Smooth muscle cell (in vitro differentiated cells): ENCODE measurements at regions not wholly inside any gene's neighbourhood (a gene's known extent, or its start where the extent isn't known, plus 50 kb on each side); places are given as distances from the start of the nearest gene placed in this dataset.

Experiments used
- DNase-seq: peaks from one replicate; lab custom pipeline; 2025; ENCODE audit not compliant: unreplicated experiment; lab: John Stamatoyannopoulos, UW
- H2AFZ ChIP-seq: fragments of 200-600 bp; sonication (generic); 2 replicates; pipeline ENCODE4 v1.6.0; 2016; ENCODE audit warnings: antibody characterized with exemption, low read depth, mild to moderate bottlenecking
- H3F3A ChIP-seq: fragments of 200-600 bp; sonication (generic); 2 replicates; pipeline ENCODE4 v1.6.0; 2017; ENCODE audit warnings: antibody characterized with exemption, low read depth
- H3K27ac ChIP-seq: fragments of 200-600 bp; sonication (generic); 2 replicates; pipeline ENCODE4 v1.5.1; 2016; ENCODE audit warnings: low read depth, mild to moderate bottlenecking
- H3K27me3 ChIP-seq: fragments of 200-600 bp; sonication (generic); 2 replicates; pipeline ENCODE4 v1.6.1; 2016; ENCODE audit warnings: low read depth, mild to moderate bottlenecking
- H3K36me3 ChIP-seq: fragments of 200-600 bp; sonication (generic); 2 replicates; pipeline ENCODE4 v1.5.1; 2016; ENCODE audit warnings: low read depth
- H3K4me1 ChIP-seq: fragments of 200-600 bp; sonication (generic); 2 replicates; pipeline ENCODE4 v1.5.1; 2016; ENCODE audit warnings: low read depth
- H3K4me2 ChIP-seq: fragments of 200-600 bp; sonication (generic); 2 replicates; pipeline ENCODE4 v1.6.0; 2016; ENCODE audit warnings: mild to moderate bottlenecking
- H3K4me3 ChIP-seq: fragments of 200-600 bp; sonication (generic); 2 replicates; pipeline ENCODE4 v1.5.1; 2016; ENCODE audit warnings: mild to moderate bottlenecking
- H3K79me2 ChIP-seq: fragments of 200-600 bp; sonication (generic); 2 replicates; pipeline ENCODE4 v1.6.0; 2016; ENCODE audit warnings: low read depth, mild to moderate bottlenecking
- H3K9ac ChIP-seq: fragments of 200-600 bp; sonication (generic); 2 replicates; pipeline ENCODE4 v1.6.0; 2016; ENCODE audit warnings: low read depth
- H3K9me3 ChIP-seq: fragments of 200-600 bp; sonication (generic); replicated peaks from 2 replicates; pipeline ENCODE4 v1.5.1; 2016; ENCODE audit warnings: low read depth
- H4K20me1 ChIP-seq: fragments of 200-600 bp; sonication (generic); 2 replicates; pipeline ENCODE4 v1.6.0; 2016; ENCODE audit warnings: low read depth
- CTCF ChIP-seq: fragments of 200-600 bp; sonication (generic); IDR thresholded peaks from 2 replicates; pipeline ENCODE4 v1.5.1; 2017; ENCODE audit warnings: borderline replicate concordance, mild to moderate bottlenecking, antibody characterized with exemption; ENCODE audit not compliant: insufficient read depth, poor library complexity, severe bottlenecking
- WGBS: methylation state at CpG from one replicate; pipeline ENCODE4 v1.1.7; 2016; ENCODE audit warnings: low lambda C conversion rate; 5-methylcytosine and 5-hydroxymethylcytosine counted together

- H3K36me3 ChIP-seq: no peaks in the 10 kb centered on the region
- peaks cover 38% of the 10 kb centered on the region for H3K79me2 ChIP-seq
- H3K27ac ChIP-seq: no peak overlapping the region
- DNase-seq: no peak
- TF ChIP-seq CTCF: no peak
- H3K27me3 ChIP-seq: no peaks in the 10 kb centered on the region
- WGBS: 72% methylated on average over 6 of the region's 6 CpGs
- no peaks in the 10 kb centered on the region for H3K9me3 ChIP-seq
- H4K20me1 ChIP-seq: peaks cover 72% of the 10 kb centered on the region
- H3F3A ChIP-seq: no peaks in the 10 kb centered on the region
- H3K4me3 ChIP-seq: no peak overlapping the region
- no peaks in the 10 kb centered on the region for H3K4me1 ChIP-seq
- H3K9ac ChIP-seq: no peak overlapping the region
- H2AFZ ChIP-seq: no peak overlapping the region
- no peak overlapping the region for H3K4me2 ChIP-seq
Measured at GRCh38 chr9:110066929-110067716, 140.8 kb downstream of the C9orf152 start.

- no peak for TF ChIP-seq CTCF
- DNase-seq: no peak
- Histone ChIP-seq H3K9me3 (no peaks in the 10 kb centered on the region), H2AFZ (no peak overlapping the region), H3K27ac (no peak overlapping the region), H3K79me2 (peaks cover 30% of the 10 kb centered on the region), H3K27me3 (no peaks in the 10 kb centered on the region), H3K36me3 (no peaks in the 10 kb centered on the region), H3K9ac (no peak overlapping the region), H3K4me1 (no peaks in the 10 kb centered on the region), H3K4me2 (no peak overlapping the region), H4K20me1 (peaks cover 78% of the 10 kb centered on the region), H3K4me3 (no peak overlapping the region), H3F3A (no peaks in the 10 kb centered on the region)
Measured at GRCh38 chr9:110068212-110068611, 139.7 kb downstream of the C9orf152 start.

- H3K79me2 ChIP-seq: peaks cover 32% of the 10 kb centered on the region
- H3K9ac ChIP-seq: no peak overlapping the region
- WGBS: 88% methylated on average over 14 of the region's 14 CpGs
- H3K4me1 ChIP-seq: no peaks in the 10 kb centered on the region
- no peak for DNase-seq
- no peak overlapping the region for H3K27ac ChIP-seq
- no peak overlapping the region for H3K4me2 ChIP-seq
- no peak overlapping the region for H3K4me3 ChIP-seq
- no peak for TF ChIP-seq CTCF
- no peak overlapping the region for H2AFZ ChIP-seq
- no peaks in the 10 kb centered on the region for H3F3A ChIP-seq
- H4K20me1 ChIP-seq: peaks cover 86% of the 10 kb centered on the region
- H3K36me3 ChIP-seq: no peaks in the 10 kb centered on the region
- no peaks in the 10 kb centered on the region for H3K9me3 ChIP-seq
- no peaks in the 10 kb centered on the region for H3K27me3 ChIP-seq
Measured at GRCh38 chr9:110069326-110070248, 138.4 kb downstream of the C9orf152 start.
